OCI-LY7 (cell line): ENCODE measurements at regions not wholly inside any gene's neighbourhood (a gene's known extent, or its start where the extent isn't known, plus 50 kb on each side); places are given as distances from the start of the nearest gene placed in this dataset.

Experiments used
- BruUV-seq: library from RNA; stranded (reverse); fragments of 400-500 nt; replicated peaks from 2 replicates; lab custom pipeline; 2021; lab: Mats Ljungman, UMichigan
- CTCF ChIA-PET: fragments of 300-600 bp; sonication (Branson Sonifier 250); formaldehyde crosslinking; loops from one replicate; lab custom pipeline; 2022; ENCODE audit warnings: antibody characterized with exemption; ENCODE audit not compliant: unreplicated experiment; lab: Charles Lee
- POLR2A ChIA-PET: fragments of 300-600 bp; sonication (Branson Sonifier 250); formaldehyde crosslinking; loops from one replicate; lab custom pipeline; 2022; ENCODE audit warnings: antibody characterized with exemption; lab: Charles Lee
- DNase-seq: peaks from one replicate; pipeline ENCODE4 v3.0.0-alpha.2; 2015; ENCODE audit warnings: low spot score
- H2AFZ ChIP-seq: fragments of 200-600 bp; sonication (generic), shearing (Covaris generic); 2 replicates; pipeline ENCODE4 v1.6.1; 2014; ENCODE audit warnings: mild to moderate bottlenecking, antibody characterized with exemption, low read length, moderate library complexity
- H3K27ac ChIP-seq: fragments of 200-600 bp; sonication (generic); 2 replicates; pipeline ENCODE4 v1.5.1; 2014; ENCODE audit warnings: mixed run types, low read depth, mild to moderate bottlenecking, moderate library complexity, low read length, inconsistent platforms; ENCODE audit not compliant: poor library complexity, severe bottlenecking
- H3K36me3 ChIP-seq: fragments of 200-600 bp; sonication (generic); 2 replicates; pipeline ENCODE4 v1.6.1; 2014; ENCODE audit warnings: mild to moderate bottlenecking, antibody characterized with exemption, low read length, moderate library complexity, mixed read lengths; ENCODE audit not compliant: insufficient read depth
- H3K4me1 ChIP-seq: fragments of 200-600 bp; sonication (generic); 2 replicates; pipeline ENCODE4 v1.5.1; 2014; ENCODE audit warnings: mild to moderate bottlenecking, low read length; ENCODE audit not compliant: insufficient read depth, poor library complexity, severe bottlenecking
- H3K4me2 ChIP-seq: fragments of 200-600 bp; sonication (generic); 2 replicates; pipeline ENCODE4 v1.6.1; 2014; ENCODE audit warnings: mild to moderate bottlenecking, low read length
- H3K4me3 ChIP-seq: fragments of 200-600 bp; sonication (generic); 2 replicates; pipeline ENCODE4 v1.5.1; 2014; ENCODE audit warnings: mild to moderate bottlenecking, low read depth, low read length; ENCODE audit not compliant: poor library complexity, severe bottlenecking
- H3K79me2 ChIP-seq: fragments of 200-600 bp; sonication (generic); 2 replicates; pipeline ENCODE4 v1.6.1; 2016; ENCODE audit warnings: low read depth, mild to moderate bottlenecking, low read length, moderate library complexity, mixed read lengths; ENCODE audit not compliant: insufficient read depth
- H3K9me2 ChIP-seq: fragments of 200-600 bp; sonication (generic); 2 replicates; pipeline ENCODE4 v1.6.1; 2016; ENCODE audit warnings: mild to moderate bottlenecking, low read length, mixed read lengths; ENCODE audit not compliant: insufficient read depth
- H3K9me3 ChIP-seq: fragments of 200-600 bp; sonication (generic); 2 replicates; pipeline ENCODE4 v1.6.1; 2014; ENCODE audit warnings: mild to moderate bottlenecking, mixed run types, low read length, mixed read lengths
- H4K20me1 ChIP-seq: fragments of 200-600 bp; sonication (generic); 2 replicates; pipeline ENCODE4 v1.6.1; 2014; ENCODE audit warnings: mild to moderate bottlenecking, antibody characterized with exemption, low read length, moderate library complexity, mixed read lengths; ENCODE audit not compliant: insufficient read depth
- EZH2phosphoT487 ChIP-seq: fragments of 200-600 bp; sonication (generic); IDR thresholded peaks from 2 replicates; pipeline ENCODE4 v1.6.1; 2018; ENCODE audit warnings: low read depth, borderline replicate concordance, mild to moderate bottlenecking, mixed run types, antibody characterized with exemption, low read length, moderate library complexity, mixed read lengths
- intact Hi-C: fragments of 100-400 bp; cut with micrococcal nuclease; formaldehyde crosslinking; loops from one replicate; pipeline ENCODE4 v1.10.0; 2022; ENCODE audit not compliant: unreplicated experiment
- TF ChIP-seq, protein P1 (sequence below): fragments of 200-600 bp; sonication (generic); conservative IDR thresholded peaks from 2 replicates; pipeline ENCODE4 v1.5.1; 2014; ENCODE audit warnings: mild to moderate bottlenecking, antibody characterized with exemption, low read length, moderate library complexity, mixed read lengths

- intact Hi-C loops, result no loop called here
- POLR2A ChIA-PET, result no interaction called here
- Histone ChIP-seq H4K20me1 (no peaks in the 10 kb centered on the region), H3K4me1 (no peaks in the 10 kb centered on the region), H3K36me3 (no peaks in the 10 kb centered on the region), H3K4me2 (no peak overlapping the region), H2AFZ (no peak overlapping the region), H3K27ac (no peak overlapping the region), H3K9me2 (no peaks in the 10 kb centered on the region), H3K79me2 (no peaks in the 10 kb centered on the region), H3K9me3 (no peaks in the 10 kb centered on the region), H3K4me3 (no peak overlapping the region)
- CTCF ChIA-PET, result no interaction called here
- DNase-seq, result no peak
- no TSS peak for BruUV-seq
- TF ChIP-seq, protein P1, sequence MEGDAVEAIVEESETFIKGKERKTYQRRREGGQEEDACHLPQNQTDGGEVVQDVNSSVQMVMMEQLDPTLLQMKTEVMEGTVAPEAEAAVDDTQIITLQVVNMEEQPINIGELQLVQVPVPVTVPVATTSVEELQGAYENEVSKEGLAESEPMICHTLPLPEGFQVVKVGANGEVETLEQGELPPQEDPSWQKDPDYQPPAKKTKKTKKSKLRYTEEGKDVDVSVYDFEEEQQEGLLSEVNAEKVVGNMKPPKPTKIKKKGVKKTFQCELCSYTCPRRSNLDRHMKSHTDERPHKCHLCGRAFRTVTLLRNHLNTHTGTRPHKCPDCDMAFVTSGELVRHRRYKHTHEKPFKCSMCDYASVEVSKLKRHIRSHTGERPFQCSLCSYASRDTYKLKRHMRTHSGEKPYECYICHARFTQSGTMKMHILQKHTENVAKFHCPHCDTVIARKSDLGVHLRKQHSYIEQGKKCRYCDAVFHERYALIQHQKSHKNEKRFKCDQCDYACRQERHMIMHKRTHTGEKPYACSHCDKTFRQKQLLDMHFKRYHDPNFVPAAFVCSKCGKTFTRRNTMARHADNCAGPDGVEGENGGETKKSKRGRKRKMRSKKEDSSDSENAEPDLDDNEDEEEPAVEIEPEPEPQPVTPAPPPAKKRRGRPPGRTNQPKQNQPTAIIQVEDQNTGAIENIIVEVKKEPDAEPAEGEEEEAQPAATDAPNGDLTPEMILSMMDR, result no peak
- TF ChIP-seq EZH2phosphoT487, result no peak
Observed at GRCh38 chr2:21429747-21430146, 306.0 kb downstream of the TDRD15 start.

GRCh38 chr2:21431078-21431477 is 307.3 kb downstream of the TDRD15 start:
- no peaks in the 10 kb centered on the region for H3K9me3 ChIP-seq
- POLR2A ChIA-PET, result no interaction called here
- no peaks in the 10 kb centered on the region for H4K20me1 ChIP-seq
- H3K27ac ChIP-seq, result no peak overlapping the region
- H3K36me3 ChIP-seq, result no peaks in the 10 kb centered on the region
- BruUV-seq, result no TSS peak
- no peak overlapping the region for H3K4me3 ChIP-seq
- H3K4me2 ChIP-seq, result no peak overlapping the region
- intact Hi-C loops, result no loop called here
- no peaks in the 10 kb centered on the region for H3K4me1 ChIP-seq
- no peak overlapping the region for H2AFZ ChIP-seq
- H3K9me2 ChIP-seq, result no peaks in the 10 kb centered on the region
- no peaks in the 10 kb centered on the region for H3K79me2 ChIP-seq
- TF ChIP-seq, protein P1, result no peak
- TF ChIP-seq EZH2phosphoT487, result no peak
- CTCF ChIA-PET, result no interaction called here
- DNase-seq, result no peak

DNA sequence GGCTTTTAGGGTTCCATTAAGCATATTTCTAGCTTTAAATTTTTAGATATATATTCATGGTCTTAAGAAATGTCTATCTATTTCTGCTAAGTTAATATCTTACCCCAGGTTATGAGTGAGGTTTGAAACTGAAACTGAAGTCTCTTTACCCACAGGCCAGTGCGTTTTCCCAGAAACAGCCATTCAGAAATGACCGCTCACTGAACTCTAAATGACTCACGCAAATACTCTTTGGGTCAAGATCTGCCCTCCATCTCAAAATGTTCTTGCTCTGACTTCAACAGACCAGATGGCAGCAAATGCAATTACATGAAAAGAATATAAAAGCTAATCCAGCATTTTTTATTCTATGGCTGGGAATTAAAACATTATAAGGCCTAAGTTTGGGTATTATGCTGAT is 315.2 kb downstream of the TDRD15 start:
- CTCF ChIA-PET, result no interaction called here
- no peak for TF ChIP-seq EZH2phosphoT487
- TF ChIP-seq, protein P1, result no peak

More for the DNA sequence above, 315.2 kb downstream of the TDRD15 start:
- H3K4me1 ChIP-seq, result no peaks in the 10 kb centered on the region
- no peaks in the 10 kb centered on the region for H3K9me2 ChIP-seq
- H3K36me3 ChIP-seq, result no peaks in the 10 kb centered on the region
- no peaks in the 10 kb centered on the region for H3K79me2 ChIP-seq
- H3K27ac ChIP-seq, result no peak overlapping the region
- no peak overlapping the region for H3K4me3 ChIP-seq
- POLR2A ChIA-PET, result interaction anchor here (0.7 kb wide), 1 partner anchor 275 kb away, joined by 3 read pairs; no protein-coding TSS in a partner anchor
- H4K20me1 ChIP-seq, result no peaks in the 10 kb centered on the region
- DNase-seq, result no peak
- intact Hi-C loops, result no loop called here
- no peak overlapping the region for H2AFZ ChIP-seq
- H3K9me3 ChIP-seq, result no peaks in the 10 kb centered on the region
- H3K4me2 ChIP-seq, result no peak overlapping the region
- BruUV-seq, result no TSS peak
